ENCODE measurements at regions not wholly inside any gene's neighbourhood (a gene's known extent, or its start where the extent isn't known, plus 50 kb on each side); places are given as distances from the start of the nearest gene placed in this dataset.

DNA sequence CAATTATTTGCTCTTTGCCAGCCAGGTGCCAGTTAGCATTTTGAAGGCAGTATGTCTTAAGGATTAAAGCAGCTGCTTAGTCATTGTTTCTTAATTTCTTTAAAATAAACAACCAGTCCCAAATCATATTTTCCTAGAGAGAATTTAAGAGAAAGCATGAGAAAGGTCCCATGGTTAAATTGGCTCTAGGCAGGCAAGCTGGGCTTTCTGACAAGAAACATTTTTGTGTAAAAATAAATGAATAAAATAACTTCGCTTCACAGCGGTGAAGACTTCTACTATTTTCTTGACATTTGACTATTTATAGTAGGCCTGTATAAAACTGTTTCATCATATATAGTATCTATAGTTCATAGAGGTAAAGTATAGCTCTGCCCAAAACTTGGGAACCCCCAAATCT is 617.7 kb upstream of the C9orf72 start:
- Mint-ChIP-seq H3K36me3 (peaks cover 6 to 9% of the 10 kb centered on the region in 2 donors), H3K27ac (no peak overlapping the region), H3K9me3 (peaks cover 25 to 32% of the 10 kb centered on the region in 2 donors)
- ATAC-seq: no peak
- DNase-seq (ENCODE audit: low spot score in 2 of 2): no peak

DNA sequence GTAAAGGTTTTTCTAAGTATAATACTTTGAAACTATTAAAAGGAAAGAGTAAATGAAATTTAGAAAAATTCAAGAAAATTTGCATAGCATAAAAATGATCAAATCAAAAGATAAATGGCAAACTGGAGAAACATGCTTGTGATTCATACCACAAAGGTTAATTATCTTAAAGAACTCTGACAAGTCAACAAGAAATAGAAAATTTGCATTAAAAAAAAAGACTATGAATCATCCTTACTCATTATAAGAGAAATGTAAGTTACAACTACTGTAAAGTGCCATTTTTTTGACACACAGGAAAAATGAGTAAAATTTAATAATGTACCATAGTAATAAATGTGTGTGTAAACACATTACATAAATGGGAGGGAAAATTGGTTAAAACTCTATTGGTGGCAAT is 624.4 kb upstream of the C9orf72 start:
- no peak overlapping the region for H3K27ac Mint-ChIP-seq
- DNase-seq (ENCODE audit: low spot score in 2 of 2) (no peak), ATAC-seq (no peak)
- no peaks in the 10 kb centered on the region for H3K36me3 Mint-ChIP-seq
- H3K9me3 Mint-ChIP-seq: peaks cover 5 to 7% of the 10 kb centered on the region in 2 donors

DNA sequence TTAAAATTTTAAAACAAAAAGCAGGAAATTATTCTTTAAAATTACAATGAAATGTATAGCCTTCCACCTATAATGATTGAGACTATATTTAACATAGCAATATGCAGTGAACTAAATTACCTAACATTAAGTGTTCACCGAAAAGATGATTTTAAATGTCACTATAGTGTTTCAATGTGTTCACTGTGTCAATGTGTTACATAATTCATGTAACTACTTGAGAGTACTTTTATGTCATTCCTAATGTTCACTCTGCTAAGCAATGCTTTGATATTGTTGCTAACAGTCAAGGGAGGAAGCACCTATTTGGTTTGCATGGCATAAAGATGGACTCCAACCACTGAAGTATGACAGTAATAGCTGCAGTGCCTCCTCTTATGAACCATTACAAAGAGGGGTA is 629.8 kb upstream of the C9orf72 start:
- Mint-ChIP-seq H3K9me3 (peaks cover 8 to 14% of the 10 kb centered on the region in 2 donors), H3K36me3 (no peaks in the 10 kb centered on the region), H3K27ac (no peak overlapping the region)
- ATAC-seq (no peak), DNase-seq (ENCODE audit: low spot score in 2 of 2) (no peak)

DNA sequence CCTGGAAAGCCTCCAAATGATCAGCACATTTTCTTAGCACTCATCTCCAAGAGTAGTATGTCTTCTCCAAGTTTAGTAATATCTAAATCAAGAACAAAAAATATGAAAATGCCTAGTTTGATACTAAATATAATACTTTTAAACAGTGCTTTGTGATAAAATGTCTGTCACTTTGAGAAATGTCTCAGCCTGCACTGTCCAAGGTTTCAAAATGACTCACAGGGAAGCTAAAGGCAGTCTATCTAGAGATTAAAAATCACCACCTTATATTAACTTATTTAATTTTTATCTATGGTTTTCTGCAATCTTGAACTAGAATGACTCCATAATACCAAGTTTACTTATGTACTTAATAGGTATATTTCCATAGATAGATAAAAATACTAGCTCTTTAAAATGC is 633.0 kb upstream of the C9orf72 start:
- DNase-seq (ENCODE audit: low spot score in 2 of 2): no peak
- no peaks in the 10 kb centered on the region for H3K36me3 Mint-ChIP-seq
- peaks cover 8 to 14% of the 10 kb centered on the region in 2 donors for H3K9me3 Mint-ChIP-seq
- no peak overlapping the region for H3K27ac Mint-ChIP-seq
- ATAC-seq: no peak

DNA sequence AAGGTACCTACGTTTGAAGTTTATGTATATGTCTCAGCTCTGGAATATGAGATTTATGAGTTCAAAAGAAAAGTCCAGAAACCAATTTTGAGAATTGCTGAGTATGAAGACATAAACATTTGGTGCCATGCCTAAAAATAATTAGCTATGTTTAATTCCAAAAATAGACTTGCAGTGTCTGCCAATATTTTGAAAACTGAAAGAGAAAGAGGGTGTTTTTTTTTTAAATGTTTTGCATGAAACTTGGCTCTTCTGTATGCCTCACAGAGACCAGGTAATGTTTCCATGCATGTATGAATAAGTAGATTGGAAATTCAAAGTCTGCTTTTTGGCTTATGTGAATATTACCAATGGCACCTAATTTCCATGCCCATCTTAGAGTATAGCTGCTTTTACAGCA is 634.4 kb upstream of the C9orf72 start:
- Mint-ChIP-seq H3K9me3 (peaks cover 3 to 9% of the 10 kb centered on the region in 2 donors), H3K36me3 (no peaks in the 10 kb centered on the region), H3K27ac (no peak overlapping the region)
- ATAC-seq (no peak), DNase-seq (ENCODE audit: low spot score in 2 of 2) (no peak)

DNA sequence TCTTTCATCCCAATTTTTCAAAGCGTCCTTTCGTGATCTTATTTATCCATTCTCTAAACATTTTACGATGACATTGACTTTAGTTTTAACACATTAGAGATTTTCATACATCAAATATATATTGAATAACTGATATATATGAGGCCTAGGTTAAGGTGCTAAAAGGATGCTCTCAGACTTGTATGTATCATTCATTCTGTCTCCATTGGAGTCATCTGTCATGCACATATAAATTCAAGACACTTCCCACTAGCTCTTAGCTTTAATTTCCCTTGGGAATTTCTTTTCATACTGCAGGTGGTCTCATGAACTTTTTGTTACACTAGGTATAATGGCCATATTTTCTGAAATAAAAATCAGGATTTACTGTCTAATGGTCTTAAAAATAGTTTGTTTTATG is 635.8 kb upstream of the C9orf72 start:
- no peaks in the 10 kb centered on the region for H3K36me3 Mint-ChIP-seq
- no peak overlapping the region for H3K27ac Mint-ChIP-seq
- peaks cover 0 to 6% of the 10 kb centered on the region in 2 donors for H3K9me3 Mint-ChIP-seq
- ATAC-seq (no peak), DNase-seq (ENCODE audit: low spot score in 2 of 2) (no peak)

DNA sequence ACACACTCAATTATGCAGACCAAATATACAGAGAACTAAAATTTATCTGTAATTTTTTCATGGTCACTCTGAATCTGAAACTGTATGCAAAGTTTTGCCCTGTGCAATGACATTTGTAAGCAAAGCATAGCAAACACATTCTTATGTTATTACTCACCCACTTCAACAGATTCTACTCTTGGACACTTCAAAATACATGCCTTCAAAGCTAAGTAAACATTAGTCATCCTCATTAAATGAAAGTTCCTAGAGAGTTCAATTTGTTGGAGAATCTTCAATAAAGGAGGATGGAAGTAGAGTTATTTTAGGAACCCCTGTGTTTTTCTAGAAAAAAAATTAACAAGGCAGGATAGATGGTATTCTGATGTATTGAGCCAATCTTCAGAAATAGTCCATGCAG is 639.7 kb upstream of the C9orf72 start:
- no peak overlapping the region for H3K27ac Mint-ChIP-seq
- H3K36me3 Mint-ChIP-seq: no peaks in the 10 kb centered on the region
- no peaks in the 10 kb centered on the region for H3K9me3 Mint-ChIP-seq

DNA sequence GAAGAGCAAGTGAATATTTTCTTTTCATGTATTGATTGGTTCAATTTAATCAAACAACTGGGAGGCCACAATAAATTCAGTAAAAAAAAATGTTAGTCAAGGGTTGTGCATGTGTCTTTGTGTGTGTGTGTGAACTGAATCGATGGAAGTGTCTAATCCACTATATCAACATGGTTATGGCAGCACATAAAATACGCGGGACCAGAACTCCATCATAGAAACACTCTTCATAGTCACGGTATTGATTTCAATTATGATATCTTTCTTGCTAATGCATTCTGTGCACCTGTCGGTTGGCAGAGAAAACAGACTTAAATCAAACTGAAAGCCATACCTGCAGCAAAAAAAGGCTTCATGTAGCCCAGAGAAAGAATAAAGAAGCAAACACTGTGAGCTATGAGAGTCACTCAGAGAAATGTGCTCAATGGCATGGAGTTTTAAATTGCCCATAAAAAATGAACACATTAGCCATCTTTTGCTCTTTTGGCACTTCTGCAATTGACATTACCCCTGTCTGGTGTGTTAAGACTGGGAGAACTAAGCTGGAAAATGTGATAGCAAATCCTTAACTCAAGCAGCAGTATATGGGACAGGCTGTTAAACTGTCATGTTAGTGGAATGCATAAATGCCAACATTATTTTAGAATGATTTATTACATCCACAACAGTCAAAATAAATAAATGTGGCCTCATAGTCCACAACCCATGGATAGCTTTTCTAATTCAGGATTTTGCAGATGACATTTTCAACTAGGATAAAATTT is 642.4 kb upstream of the C9orf72 start:
- Mint-ChIP-seq H3K36me3 (no peaks in the 10 kb centered on the region), H3K27ac (no peak overlapping the region), H3K9me3 (no peaks in the 10 kb centered on the region)
- DNase-seq (ENCODE audit: low spot score in 2 of 2) (no peak), ATAC-seq (no peak)

More for the DNA sequence above, 639.7 kb upstream of the C9orf72 start:
- ATAC-seq (no peak), DNase-seq (ENCODE audit: low spot score in 2 of 2) (no peak)

DNA sequence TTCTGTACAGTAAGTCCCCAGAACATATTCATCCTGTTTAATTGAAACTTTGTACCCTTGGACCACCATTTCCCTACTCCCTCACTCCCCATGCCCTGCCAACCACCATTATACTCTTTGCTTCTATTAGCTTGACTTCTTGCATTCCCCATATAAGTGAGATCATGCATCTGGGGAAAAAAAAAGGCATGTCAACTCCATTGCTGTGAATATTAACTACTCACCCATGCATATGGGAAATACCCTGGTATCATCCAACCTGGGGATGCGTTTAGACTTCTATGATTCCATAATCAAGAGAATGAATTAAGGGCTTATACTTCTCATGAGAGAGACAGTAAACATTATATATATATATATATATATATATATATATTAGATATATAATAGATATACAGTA is 659.4 kb upstream of the C9orf72 start:
- H3K27ac Mint-ChIP-seq: no peak overlapping the region
- ATAC-seq: no peak
- DNase-seq (ENCODE audit: low spot score in 2 of 2): no peak
- H3K36me3 Mint-ChIP-seq: no peaks in the 10 kb centered on the region
- H3K9me3 Mint-ChIP-seq: peaks cover 5 to 13% of the 10 kb centered on the region in 2 donors

DNA sequence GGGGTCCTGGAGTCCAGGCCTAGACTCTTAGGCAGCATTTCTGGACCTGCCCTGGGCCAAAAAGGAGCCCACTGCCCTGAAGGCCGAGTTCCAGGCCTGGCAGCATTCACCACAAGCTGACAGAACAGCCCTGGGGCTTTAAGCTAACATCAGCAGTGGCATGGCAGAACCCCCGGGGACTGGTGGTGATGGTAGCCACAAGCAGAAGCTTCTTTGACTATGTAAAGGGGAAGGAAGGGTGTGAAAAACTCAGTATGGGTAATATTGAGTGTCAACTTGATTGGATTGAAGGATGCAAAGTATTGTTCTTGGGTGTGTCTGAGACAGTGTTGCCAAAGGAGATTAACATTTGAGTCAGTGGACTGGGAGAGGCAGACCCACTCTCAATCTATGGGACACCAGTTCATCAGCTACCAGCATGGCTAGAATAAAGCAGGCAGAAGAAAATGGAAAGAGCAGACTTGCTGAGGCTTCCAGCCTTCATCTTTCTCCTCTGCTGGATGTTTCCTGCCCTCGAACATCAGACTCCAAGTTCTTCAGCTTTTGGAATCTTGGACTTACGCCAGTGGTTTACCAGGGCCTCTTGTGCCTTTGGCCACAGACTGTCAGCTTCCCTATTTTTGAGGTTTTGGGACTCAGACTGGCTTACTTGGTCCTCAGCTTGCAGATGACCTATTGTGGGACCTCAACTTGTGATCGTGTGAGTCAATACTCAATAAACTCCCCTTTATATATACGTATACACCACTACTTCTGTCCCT is 661.0 kb upstream of the C9orf72 start:
- no peak overlapping the region for H3K27ac Mint-ChIP-seq
- DNase-seq (ENCODE audit: low spot score in 2 of 2) (no peak), ATAC-seq (no peak)
- H3K36me3 Mint-ChIP-seq: no peaks in the 10 kb centered on the region
- peaks cover 5 to 13% of the 10 kb centered on the region in 2 donors for H3K9me3 Mint-ChIP-seq

DNA sequence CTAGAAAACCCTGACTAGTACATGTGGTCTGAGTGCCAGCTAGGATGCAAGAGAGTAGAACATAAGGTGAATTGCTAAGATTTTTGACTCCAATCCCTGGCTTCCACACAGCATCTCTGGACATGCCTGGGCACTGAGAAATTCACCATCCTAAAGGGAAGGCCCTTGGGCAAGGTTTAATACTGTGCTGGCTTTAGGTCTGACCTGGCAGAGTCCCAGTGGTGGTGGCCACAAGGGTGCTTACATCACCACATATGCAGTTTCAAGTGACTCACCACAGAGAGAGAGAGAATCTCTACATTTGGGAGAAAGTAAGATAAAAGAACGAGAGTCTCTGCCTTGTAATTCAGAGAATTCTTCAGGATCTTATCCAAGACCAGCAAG is 661.6 kb upstream of the C9orf72 start:
- Mint-ChIP-seq H3K9me3 (peaks cover 5 to 13% of the 10 kb centered on the region in 2 donors), H3K27ac (no peak overlapping the region), H3K36me3 (no peaks in the 10 kb centered on the region)
- ATAC-seq: no peak
- no peak for DNase-seq (ENCODE audit: low spot score in 2 of 2)

DNA sequence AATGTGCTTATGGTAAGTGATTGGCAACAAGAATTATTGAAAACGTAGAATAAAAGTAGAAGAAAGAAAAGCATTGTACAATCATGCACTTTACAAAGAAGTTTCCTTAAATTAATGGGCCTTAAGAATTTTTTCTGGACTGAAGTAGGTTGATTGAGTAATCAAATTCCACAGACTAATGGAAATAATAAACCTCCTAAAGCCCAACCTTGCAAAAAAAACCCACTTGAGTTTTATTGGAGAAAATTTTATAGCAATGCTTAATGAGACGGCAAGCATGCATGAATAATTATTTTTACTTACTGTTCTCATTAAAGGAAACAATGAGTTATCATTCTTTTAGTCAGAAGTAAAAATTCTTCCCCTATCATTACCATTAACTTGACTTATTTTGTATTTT is 676.1 kb upstream of the C9orf72 start:
- peaks cover under 1 to 5% of the 10 kb centered on the region in 2 donors for H3K9me3 Mint-ChIP-seq
- no peak for ATAC-seq
- H3K27ac Mint-ChIP-seq: no peak overlapping the region
- no peaks in the 10 kb centered on the region for H3K36me3 Mint-ChIP-seq
- DNase-seq (ENCODE audit: low spot score in 2 of 2): no peak

DNA sequence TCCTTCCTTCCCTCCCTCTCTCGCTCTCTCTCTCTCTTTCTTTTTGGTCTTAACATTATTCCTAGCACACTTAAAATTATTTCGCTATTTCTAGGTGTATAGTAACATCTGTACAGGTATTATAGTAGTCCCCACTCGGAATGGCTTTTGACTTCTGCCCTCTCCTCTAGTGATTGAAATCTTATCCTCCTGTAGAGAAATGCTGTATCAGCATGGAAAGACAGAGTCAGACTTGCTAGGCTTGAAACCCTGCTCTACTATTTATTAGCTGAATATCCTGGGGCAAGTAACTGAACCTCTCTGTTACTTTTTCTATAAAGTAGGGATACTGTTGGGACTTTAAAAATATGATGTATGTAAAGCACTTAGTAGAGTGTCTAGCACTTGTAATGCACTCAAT is 681.9 kb upstream of the C9orf72 start:
- H3K27ac Mint-ChIP-seq: no peak overlapping the region
- ATAC-seq (no peak), DNase-seq (ENCODE audit: low spot score in 2 of 2) (no peak)
- peaks cover 5 to 7% of the 10 kb centered on the region in 2 donors for H3K9me3 Mint-ChIP-seq
- no peaks in the 10 kb centered on the region for H3K36me3 Mint-ChIP-seq

DNA sequence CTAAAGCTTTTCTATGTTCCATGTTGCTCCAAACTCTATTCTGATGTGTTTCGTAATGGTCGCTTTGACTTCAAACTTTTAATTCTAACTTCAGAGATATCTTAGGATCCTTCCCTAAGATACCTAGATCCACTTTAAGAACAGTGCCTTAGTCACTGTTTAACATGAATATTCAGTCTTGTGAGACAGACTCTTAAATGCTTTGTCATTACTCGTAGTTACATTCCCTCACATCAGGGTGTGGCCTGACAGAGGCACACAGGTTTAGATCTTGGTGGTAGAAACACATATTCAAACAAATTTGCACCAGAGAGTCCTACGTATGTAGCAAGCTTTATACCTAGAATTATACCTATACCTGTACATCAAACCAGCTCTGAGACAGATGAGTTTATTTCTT is 687.0 kb upstream of the C9orf72 start:
- DNase-seq (ENCODE audit: low spot score in 2 of 2) (no peak), ATAC-seq (no peak)
- peaks cover 7 to 8% of the 10 kb centered on the region in 2 donors for H3K9me3 Mint-ChIP-seq
- no peak overlapping the region for H3K27ac Mint-ChIP-seq
- H3K36me3 Mint-ChIP-seq: no peaks in the 10 kb centered on the region

DNA sequence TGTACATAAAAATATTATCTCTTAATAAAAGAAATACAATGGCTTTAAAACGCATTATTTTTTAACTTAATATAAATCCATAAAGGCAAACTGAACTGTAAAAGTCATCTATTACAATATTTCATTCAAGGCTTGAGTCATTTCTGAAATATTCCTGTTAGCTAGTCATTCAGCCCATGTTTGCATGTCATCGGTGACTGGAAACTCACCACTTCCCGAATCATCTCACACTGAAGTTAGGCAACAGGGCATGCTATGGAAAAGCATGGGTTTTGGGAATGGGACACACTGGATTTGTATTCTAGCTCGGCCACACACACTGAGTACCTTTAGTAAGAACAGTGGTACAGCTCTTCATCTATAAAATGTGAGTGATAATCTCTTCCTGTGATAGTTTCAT is 691.1 kb upstream of the C9orf72 start:
- peaks cover 9 to 12% of the 10 kb centered on the region in 2 donors for H3K9me3 Mint-ChIP-seq
- no peak overlapping the region for H3K27ac Mint-ChIP-seq
- DNase-seq (ENCODE audit: low spot score in 2 of 2): no peak
- no peak for ATAC-seq
- no peaks in the 10 kb centered on the region for H3K36me3 Mint-ChIP-seq

DNA sequence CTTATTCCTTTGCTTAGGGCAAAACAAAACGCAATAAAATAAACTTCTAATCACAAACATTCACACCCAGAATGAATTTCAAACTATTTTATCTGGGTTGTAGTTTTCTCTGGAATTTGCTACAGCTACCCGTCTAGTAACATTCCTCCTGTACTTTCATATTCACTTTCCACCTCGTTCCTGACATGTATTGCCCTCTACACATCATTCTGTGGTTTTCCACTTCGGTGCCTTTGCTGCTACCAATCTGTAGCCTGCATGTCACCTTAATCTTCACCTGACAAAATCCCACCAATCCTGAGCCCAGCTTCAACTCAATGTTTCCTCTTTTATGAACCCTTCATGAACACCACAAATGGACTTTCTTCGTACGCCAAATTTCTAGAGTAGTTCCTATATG is 694.1 kb upstream of the C9orf72 start:
- Mint-ChIP-seq H3K9me3 (peaks cover 18 to 19% of the 10 kb centered on the region in 2 donors), H3K27ac (no peak overlapping the region), H3K36me3 (no peaks in the 10 kb centered on the region)
- DNase-seq (ENCODE audit: low spot score in 2 of 2): no peak
- no peak for ATAC-seq

DNA sequence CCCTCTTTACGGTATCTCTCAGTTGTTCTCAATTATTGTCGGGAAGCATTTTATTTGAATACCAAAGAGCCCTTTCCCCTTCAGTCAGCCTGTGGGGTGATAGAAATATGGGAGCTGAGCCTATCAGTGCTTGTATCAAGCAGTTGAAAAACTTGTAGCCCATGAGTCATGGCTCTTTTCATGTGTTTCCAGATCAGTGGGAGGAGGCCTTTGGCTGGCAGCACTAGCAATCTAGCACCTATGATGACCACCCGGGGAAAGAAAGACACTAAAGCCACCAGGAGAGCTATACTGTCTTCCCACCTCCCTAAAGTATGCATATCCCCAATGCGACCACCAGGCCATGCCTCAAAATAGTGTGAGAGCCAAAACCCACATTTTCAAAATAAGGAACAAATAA is 696.9 kb upstream of the C9orf72 start:
- H3K36me3 Mint-ChIP-seq: no peaks in the 10 kb centered on the region
- no peak for DNase-seq (ENCODE audit: low spot score in 2 of 2)

DNA sequence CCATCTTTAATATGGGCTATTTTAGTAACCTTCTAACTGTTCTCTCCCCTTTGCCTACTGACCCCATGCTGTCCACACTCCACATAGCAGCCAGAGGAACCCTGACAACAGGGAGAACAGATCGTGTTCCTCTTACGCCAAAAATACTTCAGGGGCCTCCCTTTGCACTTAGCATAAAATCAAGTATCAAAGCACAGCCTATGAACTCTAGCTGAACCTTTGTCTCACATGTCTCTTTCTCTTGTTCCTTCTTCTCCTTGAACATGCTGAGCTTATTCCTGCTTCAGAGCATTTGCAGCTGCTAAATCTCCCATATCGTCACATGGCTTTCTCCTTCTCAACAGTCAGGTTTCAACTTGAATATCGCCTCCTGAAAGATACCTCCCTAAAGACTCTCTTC is 698.8 kb upstream of the C9orf72 start:
- peaks cover 21 to 28% of the 10 kb centered on the region in 2 donors for H3K9me3 Mint-ChIP-seq
- ATAC-seq (no peak), DNase-seq (ENCODE audit: low spot score in 2 of 2) (no peak)
- no peak overlapping the region for H3K27ac Mint-ChIP-seq
- H3K36me3 Mint-ChIP-seq: no peaks in the 10 kb centered on the region

More for the DNA sequence above, 696.9 kb upstream of the C9orf72 start:
- H3K27ac Mint-ChIP-seq: no peak overlapping the region
- ATAC-seq: no peak
- peaks cover 21 to 25% of the 10 kb centered on the region in 2 donors for H3K9me3 Mint-ChIP-seq
